Sigmoid colon (tissue), 3 donors: ENCODE measurements at regions not wholly inside any gene's neighbourhood (a gene's known extent, or its start where the extent isn't known, plus 50 kb on each side); places are given as distances from the start of the nearest gene placed in this dataset.

Experiments used
- CTCF ChIP-seq, 4 experiments: fragments of 450-650 bp in 3 of 4; fragments of 200-600 bp in 1 of 4; IDR thresholded peaks; one replicate each; pipeline ENCODE4 v1.5.1; 2016 to 2019; ENCODE audit warnings: antibody characterized with exemption in 4 of 4, mild to moderate bottlenecking in 3 of 4, moderate library complexity in 2 of 4
- POLR2A ChIP-seq, 2 donors: fragments of 450-650 bp; IDR thresholded peaks; one replicate each; pipeline ENCODE4 v1.6.1; 2016; ENCODE audit warnings: antibody characterized with exemption in 2 of 2, mild to moderate bottlenecking in 2 of 2, moderate library complexity in 2 of 2

GRCh38 chr14:105860615-105861580, 334.5 kb downstream of the TMEM121 start:
- TF ChIP-seq CTCF (IDR thresholded peaks at IDR 0.05) (no peak), POLR2A (IDR thresholded peaks at IDR 0.05) (no peak)
